ENCODE measurements at regions not wholly inside any gene's neighbourhood (a gene's known extent, or its start where the extent isn't known, plus 50 kb on each side); places are given as distances from the start of the nearest gene placed in this dataset.

- ChIA-PET POLR2A (no interaction called here), CTCF (no interaction called here)
- no peak for FAIRE-seq
Observed at GRCh38 chr4:120130786-120131185, 64.1 kb upstream of the MAD2L1 start.

More at GRCh38 chr4:120130786-120131185, 64.1 kb upstream of the MAD2L1 start:
- Histone ChIP-seq H3K4me2 (no peak overlapping the region), H3K4me1 (no peaks in the 10 kb centered on the region), H3K9me3 (no peaks in the 10 kb centered on the region), H3K4me3 (no peak overlapping the region), H3K27ac (no peak overlapping the region)
- ATAC-seq, result no peak
- WGBS (ENCODE audit: missing lambda C conversion rate), result 36% methylated on average over 2 of the region's 2 CpGs
- no peak for DNase-seq (ENCODE audit: low read depth in 1 of 2, low spot score in 1 of 2)
- TF ChIP-seq JUN (IDR thresholded peaks at IDR 0.05) (no peak), RFX5 (IDR thresholded peaks at IDR 0.05) (no peak), ZNF302 (CRISPR knock-in tag; IDR thresholded peaks at IDR 0.05) (no peak), ESRRA (IDR thresholded peaks at IDR 0.05; ENCODE audit: borderline replicate concordance, low read length) (no peak)
- TF ChIP-seq, protein P1, sequence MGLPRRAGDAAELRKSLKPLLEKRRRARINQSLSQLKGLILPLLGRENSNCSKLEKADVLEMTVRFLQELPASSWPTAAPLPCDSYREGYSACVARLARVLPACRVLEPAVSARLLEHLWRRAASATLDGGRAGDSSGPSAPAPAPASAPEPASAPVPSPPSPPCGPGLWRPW (IDR thresholded peaks at IDR 0.05), result no peak

Data from A549 (cell line).